Spleen (tissue), 11 donors: ENCODE measurements at regions not wholly inside any gene's neighbourhood (a gene's known extent, or its start where the extent isn't known, plus 50 kb on each side); places are given as distances from the start of the nearest gene placed in this dataset.

Experiments used
- DNase-seq: peaks from one replicate; pipeline ENCODE4 v3.0.0-alpha.2; 2020
- H3K27ac ChIP-seq, 8 donors: fragments of 200-600 bp; sonication (generic) in 7 of 8; 1 replicate in 4 of 8; 2 replicates in 4 of 8; pipeline versions ENCODE4 v1.5.0 to v1.8.0; 2016 to 2021; ENCODE audit warnings: inconsistent platforms in 4 of 8, mild to moderate bottlenecking in 4 of 8, moderate library complexity in 1 of 8
- H3K27me3 ChIP-seq, 7 donors: fragments of 200-600 bp; sonication (generic) in 6 of 7; replicated peaks in 1 of 7; 1 replicate in 4 of 7; 2 replicates in 3 of 7; pipeline versions ENCODE4 v1.5.0 to v1.8.0; 2016 to 2021; ENCODE audit warnings: inconsistent platforms in 3 of 7, mild to moderate bottlenecking in 1 of 7
- H3K36me3 ChIP-seq, 6 donors: fragments of 200-600 bp; sonication (generic) in 5 of 6; 1 replicate in 4 of 6; 2 replicates in 2 of 6; pipeline versions ENCODE4 v1.5.0 to v1.8.0; 2016 to 2021; ENCODE audit warnings: inconsistent platforms in 2 of 6
- H3K4me1 ChIP-seq, 6 donors: fragments of 200-600 bp; sonication (generic) in 5 of 6; 1 replicate in 3 of 6; 2 replicates in 3 of 6; pipeline versions ENCODE4 v1.5.0 to v1.8.0; 2016 to 2021; ENCODE audit warnings: inconsistent platforms in 3 of 6
- H3K4me3 ChIP-seq, 8 donors: fragments of 200-600 bp; sonication (generic) in 7 of 8; 1 replicate in 4 of 8; 2 replicates in 4 of 8; pipeline versions ENCODE4 v1.5.0 to v1.8.0; 2016 to 2021; ENCODE audit warnings: inconsistent platforms in 4 of 8, mild to moderate bottlenecking in 4 of 8, moderate library complexity in 2 of 8
- H3K9me3 ChIP-seq, 8 donors: fragments of 200-600 bp; sonication (generic) in 7 of 8; 1 replicate in 4 of 8; 2 replicates in 4 of 8; pipeline versions ENCODE4 v1.5.0 to v1.8.0; 2016 to 2021; ENCODE audit warnings: inconsistent platforms in 4 of 8
- POLR2A ChIP-seq, 3 donors: fragments of 450-650 bp; IDR thresholded peaks; one replicate each; pipeline ENCODE4 v1.5.1; 2017; ENCODE audit warnings: antibody characterized with exemption in 3 of 3, mild to moderate bottlenecking in 1 of 3
- POLR2AphosphoS5 ChIP-seq, 3 donors: sonication (generic); formaldehyde crosslinking; IDR thresholded peaks; one replicate each; pipeline ENCODE4 v1.5.1; 2017; ENCODE audit warnings: antibody characterized with exemption in 3 of 3
- WGBS, 5 donors: extraction: QIAGEN DNeasy Blood & Tissue Kit in 3 of 5; methylation state at CpG; one replicate each; pipeline versions ENCODE4 v1.1.5 to v1.1.7; 2013 to 2018; 5-methylcytosine and 5-hydroxymethylcytosine counted together
- intact Hi-C: fragments of 100-400 bp; cut with DNase I; formaldehyde crosslinking; loops from one replicate; pipeline ENCODE4 v1.15.0; 2023; ENCODE audit warnings: low total_unique reads
- TF ChIP-seq, protein P1 (sequence below), 11 experiments: fragments of 200-600 bp in 7 of 11; fragments of 450-650 bp in 4 of 11; sonication (generic) in 4 of 11; IDR thresholded peaks in 8 of 11; conservative IDR thresholded peaks in 3 of 11; 1 replicate in 7 of 11; 2 replicates in 4 of 11; pipeline versions ENCODE4 v1.4.0 to v1.8.0; 2016 to 2021; ENCODE audit warnings: antibody characterized with exemption in 11 of 11, inconsistent platforms in 4 of 11, mild to moderate bottlenecking in 1 of 11
- donor health status: healthy with polysubstance abuse.
- donor health status: DM: no; HTN: no; CAD: no; lungs with moderate emphysema.
- donor health status: DM: no; HTN: no; CAD: no.
- donor health status: Bipolar disorder and iron deficiency.
- donor health status: healthy.
- donor health status: DM: no; HTN: no; CAD: no.
- donor health status: DM: yes; HTN: yes; CAD: no.

GRCh38 chr3:62995119-62995518, 119.9 kb upstream of the CADPS start:
- Histone ChIP-seq H3K36me3 (no peaks in the 10 kb centered on the region), H3K4me3 (no peak overlapping the region), H3K27me3 (no peaks in the 10 kb centered on the region), H3K4me1 (no peaks in the 10 kb centered on the region), H3K9me3 (peaks cover 0 to 3% (median 0%) of the 10 kb centered on the region in 8 donors), H3K27ac (no peak overlapping the region)
- intact Hi-C loops: no loop called here
- TF ChIP-seq POLR2AphosphoS5 (IDR thresholded peaks at IDR 0.05) (no peak), POLR2A (IDR thresholded peaks at IDR 0.05) (no peak)
- TF ChIP-seq, protein P1, sequence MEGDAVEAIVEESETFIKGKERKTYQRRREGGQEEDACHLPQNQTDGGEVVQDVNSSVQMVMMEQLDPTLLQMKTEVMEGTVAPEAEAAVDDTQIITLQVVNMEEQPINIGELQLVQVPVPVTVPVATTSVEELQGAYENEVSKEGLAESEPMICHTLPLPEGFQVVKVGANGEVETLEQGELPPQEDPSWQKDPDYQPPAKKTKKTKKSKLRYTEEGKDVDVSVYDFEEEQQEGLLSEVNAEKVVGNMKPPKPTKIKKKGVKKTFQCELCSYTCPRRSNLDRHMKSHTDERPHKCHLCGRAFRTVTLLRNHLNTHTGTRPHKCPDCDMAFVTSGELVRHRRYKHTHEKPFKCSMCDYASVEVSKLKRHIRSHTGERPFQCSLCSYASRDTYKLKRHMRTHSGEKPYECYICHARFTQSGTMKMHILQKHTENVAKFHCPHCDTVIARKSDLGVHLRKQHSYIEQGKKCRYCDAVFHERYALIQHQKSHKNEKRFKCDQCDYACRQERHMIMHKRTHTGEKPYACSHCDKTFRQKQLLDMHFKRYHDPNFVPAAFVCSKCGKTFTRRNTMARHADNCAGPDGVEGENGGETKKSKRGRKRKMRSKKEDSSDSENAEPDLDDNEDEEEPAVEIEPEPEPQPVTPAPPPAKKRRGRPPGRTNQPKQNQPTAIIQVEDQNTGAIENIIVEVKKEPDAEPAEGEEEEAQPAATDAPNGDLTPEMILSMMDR (IDR thresholded peaks at IDR 0.05 in 8 of 11, conservative IDR thresholded peaks at IDR 0.05 in 3 of 11): no peak
- WGBS, 5 donors: 78 to 89% (median 84%) methylated on average over 3 of the region's 3 CpGs
- no peak for DNase-seq

GRCh38 chr3:62995530-62995929, 120.3 kb upstream of the CADPS start:
- Histone ChIP-seq H3K4me3 (no peak overlapping the region), H3K4me1 (no peaks in the 10 kb centered on the region), H3K27me3 (no peaks in the 10 kb centered on the region), H3K9me3 (peaks cover 0 to 3% (median 0%) of the 10 kb centered on the region in 8 donors), H3K27ac (no peak overlapping the region), H3K36me3 (no peaks in the 10 kb centered on the region)
- intact Hi-C loops: no loop called here
- TF ChIP-seq POLR2A (IDR thresholded peaks at IDR 0.05) (no peak), POLR2AphosphoS5 (IDR thresholded peaks at IDR 0.05) (no peak)
- TF ChIP-seq, protein P1 (IDR thresholded peaks at IDR 0.05 in 8 of 11, conservative IDR thresholded peaks at IDR 0.05 in 3 of 11): no peak
- DNase-seq: no peak
- 74 to 91% (median 82%) methylated on average over 2 of the region's 2 CpGs for whole genome bisulfite sequencing, 5 donors

DNA sequence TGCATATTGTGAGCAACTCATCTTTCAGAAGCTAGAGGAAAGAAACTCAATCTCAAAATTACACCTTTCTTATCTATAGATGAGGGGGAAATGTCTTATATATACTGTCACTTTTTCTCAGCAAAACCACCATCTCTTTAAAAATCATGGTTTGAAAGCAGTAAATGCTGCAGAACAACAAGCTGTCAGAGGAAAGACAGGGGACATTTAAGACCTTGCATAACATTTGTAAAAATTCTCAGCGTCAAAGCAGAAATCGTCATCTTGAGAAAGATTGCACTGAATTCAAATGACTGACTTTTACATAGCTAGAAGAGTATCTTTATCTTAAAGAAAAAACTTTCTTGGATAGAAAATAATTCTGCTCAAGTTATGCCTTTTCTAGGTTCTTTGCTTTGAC, 122.2 kb upstream of the CADPS start:
- Histone ChIP-seq H3K27ac (no peak overlapping the region), H3K9me3 (peaks cover 0 to 5% (median 0%) of the 10 kb centered on the region in 8 donors), H3K36me3 (no peaks in the 10 kb centered on the region), H3K27me3 (no peaks in the 10 kb centered on the region), H3K4me1 (no peaks in the 10 kb centered on the region), H3K4me3 (no peak overlapping the region)
- intact Hi-C loops: no loop called here
- TF ChIP-seq, protein P1 (IDR thresholded peaks at IDR 0.05 in 8 of 11, conservative IDR thresholded peaks at IDR 0.05 in 3 of 11): no peak
- TF ChIP-seq POLR2AphosphoS5 (IDR thresholded peaks at IDR 0.05) (no peak), POLR2A (IDR thresholded peaks at IDR 0.05) (no peak)
- 80 to 95% (median 91%) methylated on average over 2 of the region's 2 CpGs for whole genome bisulfite sequencing, 5 donors
- DNase-seq: no peak

DNA sequence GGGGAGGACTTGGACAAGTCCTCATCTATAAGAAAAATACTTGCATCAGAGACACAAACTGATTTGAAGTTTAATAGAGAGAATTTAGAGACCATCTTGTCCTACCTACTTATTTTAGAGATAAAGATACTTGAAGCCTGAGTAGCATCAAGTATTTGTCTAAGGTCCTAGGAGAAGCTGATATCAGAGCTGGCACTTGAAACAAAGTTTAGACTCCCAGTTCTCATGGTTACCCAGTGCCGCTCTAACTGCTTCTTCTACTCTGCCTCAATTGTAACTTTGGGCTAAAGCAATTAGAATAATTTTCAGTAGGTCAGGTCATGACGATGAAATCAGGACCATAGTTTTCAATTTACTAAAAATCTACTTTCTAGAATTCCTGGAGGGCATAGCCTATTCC, 123.9 kb upstream of the CADPS start:
- intact Hi-C loops: no loop called here
- WGBS, 5 donors: 33 to 44% (median 37%) methylated on average over 2 of the region's 2 CpGs

More for the DNA sequence above, 123.9 kb upstream of the CADPS start:
- no peak overlapping the region for H3K27ac ChIP-seq
- TF ChIP-seq, protein P1 (IDR thresholded peaks at IDR 0.05 in 8 of 11, conservative IDR thresholded peaks at IDR 0.05 in 3 of 11): no peak
- no peak for TF ChIP-seq POLR2AphosphoS5 (IDR thresholded peaks at IDR 0.05)
- DNase-seq: no peak
- H3K27me3 ChIP-seq: no peaks in the 10 kb centered on the region
- no peaks in the 10 kb centered on the region for H3K36me3 ChIP-seq
- no peak overlapping the region for H3K4me3 ChIP-seq
- peaks cover 0 to 13% (median 3%) of the 10 kb centered on the region in 8 donors for H3K9me3 ChIP-seq
- H3K4me1 ChIP-seq: no peaks in the 10 kb centered on the region
